ENCODE measurements at regions not wholly inside any gene's neighbourhood (a gene's known extent, or its start where the extent isn't known, plus 50 kb on each side); places are given as distances from the start of the nearest gene placed in this dataset.

DNA sequence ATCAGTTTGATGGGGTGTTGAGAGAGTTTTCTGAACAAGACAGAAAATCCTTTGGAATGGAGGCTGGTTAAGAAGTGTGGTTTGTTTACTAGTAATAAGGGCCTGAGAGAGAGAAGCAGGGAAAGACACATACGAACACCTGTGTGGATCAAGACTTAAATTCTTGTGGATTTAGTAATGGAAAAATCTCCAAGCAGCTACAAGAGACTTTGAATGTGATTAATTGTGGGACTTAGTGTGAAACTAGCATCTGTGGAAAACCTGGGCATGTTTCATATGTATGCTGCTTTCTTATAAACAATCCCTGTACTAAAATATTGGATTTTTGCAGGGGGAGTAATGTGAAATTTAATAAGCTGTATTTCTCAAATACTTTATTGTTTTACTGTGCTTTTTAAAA, 399.1 kb downstream of the SI start:
- TF ChIP-seq EP300 (IDR thresholded peaks at IDR 0.05) (no peak), POLR2A (IDR thresholded peaks at IDR 0.05) (no peak)
